ENCODE measurements at regions not wholly inside any gene's neighbourhood (a gene's known extent, or its start where the extent isn't known, plus 50 kb on each side); places are given as distances from the start of the nearest gene placed in this dataset.

DNA sequence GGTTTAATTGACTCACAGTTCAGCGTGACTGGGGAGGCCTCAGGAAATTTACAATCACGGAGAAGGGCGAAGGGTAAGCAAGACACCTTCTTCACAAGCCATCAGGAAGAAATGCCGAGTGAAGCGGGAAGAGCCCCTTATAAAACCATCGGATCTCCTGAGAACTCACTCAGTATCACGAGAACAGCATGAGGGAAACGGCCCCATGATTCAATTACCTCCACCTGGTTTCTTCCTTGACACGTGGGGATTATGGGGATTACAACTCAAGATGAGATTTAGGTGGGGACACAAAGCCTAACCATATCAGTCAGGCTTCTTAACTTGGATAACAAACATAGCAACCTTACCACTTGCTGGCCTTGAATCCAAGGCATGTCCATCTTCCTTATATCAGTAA, 73.6 kb upstream of the FOXN2 start:
- no peaks in the 10 kb centered on the region for H3K9me3 ChIP-seq
- H3K4me1 ChIP-seq, result no peaks in the 10 kb centered on the region
- TF ChIP-seq POLR2AphosphoS5 (IDR thresholded peaks at IDR 0.05) (no peak), EP300 (IDR thresholded peaks at IDR 0.05) (no peak), CTCF (IDR thresholded peaks at IDR 0.05) (no peak), POLR2A (IDR thresholded peaks at IDR 0.05) (no peak)
- 89 to 95% (median 90%) methylated on average over 9 of the region's 9 CpGs for WGBS, 5 donors
- DNase-seq, result no peak
- intact Hi-C loops (cut with DNase I; ENCODE audit: low total_unique reads), result no loop called here
- H3K4me3 ChIP-seq, result no peak overlapping the region
- no peak overlapping the region for H3K27ac ChIP-seq
- H3K27me3 ChIP-seq, result no peaks in the 10 kb centered on the region
- no peaks in the 10 kb centered on the region for H3K36me3 ChIP-seq

GRCh38 chr2:48247206-48247605, 67.3 kb upstream of the FOXN2 start:
- no peak for DNase-seq
- peaks cover 8 to 30% (median 17%) of the 10 kb centered on the region in 4 donors for H3K4me1 ChIP-seq
- 88 to 93% (median 91%) methylated on average over 5 of the region's 5 CpGs for WGBS, 5 donors
- intact Hi-C loops (cut with DNase I; ENCODE audit: low total_unique reads), result no loop called here
- H3K4me3 ChIP-seq, result no peak overlapping the region
- H3K36me3 ChIP-seq, result no peaks in the 10 kb centered on the region
- no peak for TF ChIP-seq EP300 (IDR thresholded peaks at IDR 0.05)
- TF ChIP-seq CTCF (IDR thresholded peaks at IDR 0.05), result no peak
- no peak for TF ChIP-seq POLR2A (IDR thresholded peaks at IDR 0.05)
- TF ChIP-seq POLR2AphosphoS5 (IDR thresholded peaks at IDR 0.05), result no peak
- no peaks in the 10 kb centered on the region for H3K9me3 ChIP-seq
- H3K27me3 ChIP-seq, result no peaks in the 10 kb centered on the region
- no peak overlapping the region for H3K27ac ChIP-seq

GRCh38 chr2:48248251-48248933, 66.1 kb upstream of the FOXN2 start:
- TF ChIP-seq POLR2AphosphoS5 (IDR thresholded peaks at IDR 0.05) (peak in 1 of 3 donors; percentile 22), EP300 (IDR thresholded peaks at IDR 0.05) (no peak), CTCF (IDR thresholded peaks at IDR 0.05) (no peak), POLR2A (IDR thresholded peaks at IDR 0.05) (no peak)
- Histone ChIP-seq H3K4me1 (peaks cover 8 to 30% (median 17%) of the 10 kb centered on the region in 4 donors), H3K27ac (peak overlapping the region in 3 of 5 donors; percentile 15 to 56 (median 53)), H3K36me3 (no peaks in the 10 kb centered on the region), H3K27me3 (no peaks in the 10 kb centered on the region), H3K4me3 (no peak overlapping the region), H3K9me3 (no peaks in the 10 kb centered on the region)
- 84 to 91% (median 85%) methylated on average over 3 of the region's 3 CpGs for WGBS, 5 donors
- intact Hi-C loops (cut with DNase I; ENCODE audit: low total_unique reads), result no loop called here
- peak in 1 of 2 donors; percentile 64 for DNase-seq

DNA sequence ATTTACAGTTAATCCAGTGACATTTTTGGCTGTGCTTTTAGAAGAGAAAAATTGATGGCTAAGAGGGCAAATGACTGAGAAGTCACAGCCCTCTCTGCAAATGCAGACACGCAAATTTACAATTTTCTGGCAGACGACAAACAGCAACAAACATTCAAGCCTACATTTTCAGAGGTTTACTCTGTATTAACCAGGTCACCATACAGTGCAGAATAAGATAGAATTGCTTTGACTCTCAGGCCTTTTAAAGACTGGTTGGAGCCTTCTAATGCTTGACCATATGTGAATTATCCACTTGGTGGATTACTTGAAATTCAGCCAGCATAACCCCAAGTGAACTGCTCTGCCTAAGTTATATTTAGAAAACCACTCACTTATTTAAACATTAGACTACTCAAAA, 65.5 kb upstream of the FOXN2 start:
- intact Hi-C loops (cut with DNase I; ENCODE audit: low total_unique reads), result no loop called here
- 38 to 72% (median 65%) methylated on average over 2 of the region's 2 CpGs for WGBS, 5 donors
- Histone ChIP-seq H3K9me3 (no peaks in the 10 kb centered on the region), H3K27ac (peak overlapping the region in 3 of 5 donors; percentile 15 to 56 (median 53)), H3K36me3 (no peaks in the 10 kb centered on the region), H3K4me1 (peaks cover 8 to 30% (median 17%) of the 10 kb centered on the region in 4 donors), H3K27me3 (no peaks in the 10 kb centered on the region), H3K4me3 (no peak overlapping the region)
- peak in 1 of 2 donors; percentile 83 for DNase-seq
- TF ChIP-seq POLR2AphosphoS5 (IDR thresholded peaks at IDR 0.05), result no peak
- TF ChIP-seq POLR2A (IDR thresholded peaks at IDR 0.05), result no peak
- TF ChIP-seq CTCF (IDR thresholded peaks at IDR 0.05), result no peak
- no peak for TF ChIP-seq EP300 (IDR thresholded peaks at IDR 0.05)

Data from stomach (tissue), 8 donors.